IPS-20b (cell line): ENCODE measurements at regions not wholly inside any gene's neighbourhood (a gene's known extent, or its start where the extent isn't known, plus 50 kb on each side); places are given as distances from the start of the nearest gene placed in this dataset.
"Not testable (repeated sequence)": the region's sequence is repeated elsewhere in the genome, so short reads cannot be mapped to it uniquely, and the experiment has no call there.

ENCODE experiments used
- H3K27ac ChIP-seq: one replicate; pipeline ENCODE4 v1.5.1; 2013; ENCODE audit warnings: low read length
- H3K27me3 ChIP-seq: 2 replicates; pipeline ENCODE4 v1.6.1; 2013; ENCODE audit warnings: mild to moderate bottlenecking, low read length, inconsistent platforms; ENCODE audit not compliant: insufficient read depth
- H3K36me3 ChIP-seq: 2 replicates; pipeline ENCODE4 v1.6.1; 2013; ENCODE audit warnings: low read depth, mild to moderate bottlenecking, inconsistent platforms, low read length, moderate library complexity; ENCODE audit not compliant: insufficient read depth
- H3K4me1 ChIP-seq: 2 replicates; pipeline ENCODE4 v1.6.1; 2013; ENCODE audit warnings: mild to moderate bottlenecking, control low read depth, inconsistent platforms, low read length, moderate library complexity; ENCODE audit not compliant: insufficient read depth
- H3K4me3 ChIP-seq: 2 replicates; pipeline ENCODE4 v1.5.1; 2013; ENCODE audit warnings: mild to moderate bottlenecking, low read length, inconsistent platforms
- H3K9ac ChIP-seq: 2 replicates; pipeline ENCODE4 v1.6.1; 2013; ENCODE audit warnings: low read depth, mild to moderate bottlenecking, inconsistent platforms, low read length, moderate library complexity
- H3K9me3 ChIP-seq: 2 replicates; pipeline ENCODE4 v1.6.1; 2013; ENCODE audit warnings: mild to moderate bottlenecking, low read depth, low read length, inconsistent platforms; ENCODE audit not compliant: insufficient read depth

DNA sequence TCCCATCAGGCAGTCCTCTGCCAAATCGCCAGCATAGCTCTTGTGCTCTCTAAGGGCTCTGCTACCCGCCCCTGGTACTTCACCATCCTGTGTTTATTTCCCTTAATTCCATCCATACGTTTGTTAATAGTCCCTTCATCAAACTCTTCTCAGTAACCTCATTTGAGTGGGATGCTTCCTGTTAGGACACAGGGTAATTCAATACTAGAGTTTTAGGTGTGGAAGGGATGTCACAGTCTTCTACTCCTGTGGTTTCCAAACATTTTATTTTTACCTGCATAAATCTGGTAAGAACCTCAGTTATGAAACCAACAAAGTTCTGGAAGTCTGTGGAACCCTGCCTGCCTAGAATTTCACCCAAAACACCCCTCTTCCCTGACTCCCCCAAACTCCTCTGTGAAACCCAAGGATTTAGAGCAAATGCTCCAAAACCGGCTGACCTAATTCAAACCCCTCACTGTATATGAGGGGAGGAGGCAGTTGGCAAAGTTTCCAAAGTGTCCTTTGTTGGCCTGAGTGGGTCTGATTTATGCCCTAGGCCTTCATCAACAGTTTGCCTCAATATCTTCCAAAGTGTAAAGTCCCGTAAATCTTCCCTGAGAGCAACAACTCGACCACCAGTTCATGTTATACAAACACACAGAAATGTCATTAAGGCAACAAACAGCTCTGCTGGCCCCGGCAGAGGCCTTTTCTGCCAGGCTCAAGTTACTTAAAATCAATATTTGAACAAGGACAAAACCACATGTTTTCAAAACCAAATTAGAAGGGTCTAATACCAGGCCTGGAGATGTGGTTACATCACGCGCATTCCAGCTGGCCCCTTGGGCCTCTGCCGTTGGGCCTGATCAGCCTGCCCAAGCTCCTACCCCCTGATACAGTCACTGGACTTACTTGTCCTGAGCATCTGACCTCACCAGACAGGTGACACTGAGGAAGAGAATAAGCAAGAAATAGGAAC lies 82.4 kb upstream of the FGGY start:
- Histone ChIP-seq H3K4me1 (no peaks in the 10 kb centered on the region), H3K9me3 (no peaks in the 10 kb centered on the region; the same call in 1 of the 2 replicates), H3K27me3 (no peaks in the 10 kb centered on the region), H3K4me3 (no peak overlapping the region), H3K9ac (no peak overlapping the region), H3K27ac (no peak overlapping the region), H3K36me3 (no peaks in the 10 kb centered on the region)

DNA sequence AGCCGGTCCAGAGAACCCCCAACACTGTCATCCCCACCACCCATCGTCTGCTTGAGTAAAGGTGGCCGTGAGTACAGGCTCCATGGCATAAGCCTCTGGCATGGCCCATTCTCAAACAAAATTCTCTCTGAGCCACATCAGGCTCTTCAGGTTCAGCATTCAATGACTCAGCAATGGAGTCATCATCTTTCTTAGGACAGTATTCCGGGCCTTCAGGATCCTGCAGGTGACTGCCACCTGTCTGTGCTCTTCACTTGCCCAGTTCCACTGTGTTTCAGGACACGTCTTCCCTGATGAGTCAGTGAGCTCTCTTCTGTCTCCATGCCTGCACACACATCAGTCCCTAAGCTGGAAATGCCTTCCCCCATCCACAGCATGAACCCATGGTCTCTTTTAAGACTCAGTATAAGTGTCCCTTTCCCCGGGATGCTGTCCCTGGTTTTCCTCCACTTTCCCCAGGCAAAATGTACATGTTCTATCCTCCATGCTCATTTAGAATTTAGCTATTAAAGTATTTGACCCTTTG lies 81.1 kb upstream of the FGGY start:
- H3K9ac ChIP-seq: no peak overlapping the region
- no peak overlapping the region for H3K4me3 ChIP-seq
- no peaks in the 10 kb centered on the region for H3K4me1 ChIP-seq
- no peaks in the 10 kb centered on the region for H3K27me3 ChIP-seq
- H3K27ac ChIP-seq: no peak overlapping the region
- no peaks in the 10 kb centered on the region for H3K36me3 ChIP-seq
- no peaks in the 10 kb centered on the region; the same call in 1 of the 2 replicates for H3K9me3 ChIP-seq

DNA sequence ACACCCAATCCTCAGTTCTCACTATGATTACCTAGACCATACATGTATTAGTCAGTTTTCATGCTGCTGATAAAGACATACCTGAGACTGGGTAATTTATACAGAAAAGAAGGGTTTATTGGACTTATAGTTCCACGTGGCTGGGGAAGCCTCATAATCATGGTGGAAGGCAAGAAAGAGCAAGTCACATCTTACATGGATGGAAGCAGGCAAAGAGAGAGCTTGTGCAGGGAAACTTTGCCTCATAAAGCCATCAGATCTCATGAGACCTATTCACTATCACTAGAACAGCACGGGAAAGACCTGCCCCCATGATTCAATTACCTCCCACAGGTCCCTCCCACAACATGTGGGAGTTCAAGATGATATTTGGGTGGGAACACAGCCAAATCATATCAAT lies 79.5 kb upstream of the FGGY start:
- not testable (repeated sequence) for H3K9ac ChIP-seq, H3K27ac ChIP-seq, H3K36me3 ChIP-seq, H3K27me3 ChIP-seq, H3K9me3 ChIP-seq, H3K4me1 ChIP-seq, H3K4me3 ChIP-seq

DNA sequence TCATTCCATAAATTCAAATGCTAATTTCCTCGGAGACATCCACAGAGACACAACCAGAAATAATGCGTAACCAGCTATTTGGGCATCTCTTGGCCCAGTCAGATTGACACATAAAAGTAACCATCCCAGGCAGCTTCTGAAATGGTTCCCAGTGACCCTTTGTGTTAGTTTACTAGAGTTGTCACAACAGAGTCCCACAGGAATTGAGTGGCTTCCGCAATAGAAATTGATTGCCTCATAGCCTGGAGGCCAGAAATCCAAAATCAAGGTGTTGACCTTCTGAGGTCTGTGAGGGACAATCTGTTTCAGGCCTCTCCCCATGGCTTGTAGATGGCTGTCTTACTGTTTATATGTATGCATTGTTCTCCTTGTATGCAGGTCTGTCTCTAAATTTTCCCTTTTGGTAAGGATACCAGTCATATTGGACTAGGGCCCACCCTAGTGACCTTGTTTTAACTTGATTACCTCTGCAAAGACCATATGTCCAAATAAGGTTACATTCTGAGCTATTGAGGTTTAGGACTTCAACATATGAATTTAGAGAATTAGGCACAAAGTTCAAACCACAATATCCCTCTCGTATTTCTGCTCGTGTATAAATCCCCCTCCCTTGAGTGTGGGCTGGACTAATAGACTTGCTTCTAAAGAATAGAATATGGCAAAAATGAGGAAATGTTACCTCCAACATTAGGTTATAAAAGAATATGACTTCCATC lies 78.2 kb upstream of the FGGY start:
- H3K4me1 ChIP-seq: no peaks in the 10 kb centered on the region
- H3K27ac ChIP-seq: no peak overlapping the region
- no peaks in the 10 kb centered on the region for H3K36me3 ChIP-seq
- H3K9ac ChIP-seq: no peak overlapping the region
- no peaks in the 10 kb centered on the region; the same call in 1 of the 2 replicates for H3K9me3 ChIP-seq
- H3K27me3 ChIP-seq: no peaks in the 10 kb centered on the region
- no peak overlapping the region for H3K4me3 ChIP-seq

DNA sequence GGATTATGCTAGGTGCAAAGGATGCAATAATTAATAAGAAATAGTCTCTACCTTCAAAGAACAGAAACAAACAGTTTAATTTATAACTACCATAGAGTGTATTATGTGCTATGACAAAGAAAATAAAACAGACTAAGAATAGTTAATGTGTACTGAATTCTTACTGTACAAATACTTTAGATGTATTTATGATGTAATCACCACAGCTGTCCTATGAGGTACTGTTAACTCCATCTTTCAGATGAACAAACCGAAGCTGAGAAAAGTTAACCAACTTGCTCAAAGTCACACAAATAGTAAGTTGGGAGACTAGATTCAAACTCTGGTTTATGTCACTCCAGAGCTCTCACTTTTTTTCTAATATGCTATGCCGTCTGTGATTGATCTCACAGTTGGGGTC lies 77.0 kb upstream of the FGGY start:
- Histone ChIP-seq H3K9ac (no peak overlapping the region), H3K27me3 (no peaks in the 10 kb centered on the region), H3K4me1 (0 out of 2 replicates have a peak, but pooled peaks cover 4% of the 10 kb centered on the region), H3K4me3 (no peak overlapping the region), H3K36me3 (no peaks in the 10 kb centered on the region), H3K9me3 (no peaks in the 10 kb centered on the region; the same call in 1 of the 2 replicates), H3K27ac (no peak overlapping the region)

DNA sequence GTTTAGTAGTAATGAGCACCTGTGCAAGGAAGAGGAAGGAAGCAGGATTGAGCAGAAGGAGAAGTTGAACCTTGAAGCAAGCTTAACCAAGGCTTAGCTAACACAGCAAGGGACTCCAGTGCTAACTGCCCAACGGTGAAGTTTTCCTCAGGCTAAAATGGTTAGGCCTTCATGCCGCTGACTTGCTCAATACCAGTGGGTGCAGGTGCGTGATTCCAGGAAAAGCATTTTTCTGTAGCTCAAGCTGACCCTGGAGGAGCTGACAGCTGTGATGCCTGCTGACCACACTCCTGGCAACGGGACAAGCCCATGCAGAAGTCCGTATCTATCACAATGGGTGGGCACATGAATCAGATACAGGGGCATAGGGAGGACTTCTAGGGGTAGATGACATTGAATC lies 76.5 kb upstream of the FGGY start:
- Histone ChIP-seq H3K4me3 (no peak overlapping the region), H3K4me1 (0 out of 2 replicates have a peak, but pooled peaks cover 4% of the 10 kb centered on the region), H3K27me3 (no peaks in the 10 kb centered on the region), H3K9me3 (no peaks in the 10 kb centered on the region; the same call in 1 of the 2 replicates), H3K9ac (no peak overlapping the region), H3K27ac (no peak overlapping the region), H3K36me3 (no peaks in the 10 kb centered on the region)

DNA sequence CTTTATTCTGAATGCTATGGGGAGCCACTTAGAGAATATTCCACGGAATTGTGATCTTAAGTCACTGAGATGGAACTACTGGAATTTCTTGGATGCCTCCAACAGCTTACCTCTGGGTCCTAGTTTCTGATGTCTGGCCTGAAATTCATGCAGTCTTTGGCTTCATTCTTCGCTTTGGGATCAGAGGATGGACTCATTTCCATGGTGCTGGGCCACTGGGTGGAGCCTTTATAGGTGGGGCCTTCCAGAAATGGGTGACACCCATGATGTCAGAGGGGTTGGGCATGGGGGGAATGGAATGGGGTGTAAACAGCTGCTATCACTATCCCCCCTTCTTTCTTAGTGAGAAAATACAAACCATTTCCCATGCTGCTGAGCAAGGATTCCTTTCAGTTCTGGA lies 73.7 kb upstream of the FGGY start:
- Histone ChIP-seq H3K4me3 (no peak overlapping the region), H3K9me3 (no peaks in the 10 kb centered on the region), H3K4me1 (0 out of 2 replicates have a peak, but pooled peaks cover 4% of the 10 kb centered on the region), H3K27ac (no peak overlapping the region), H3K27me3 (no peaks in the 10 kb centered on the region), H3K36me3 (no peaks in the 10 kb centered on the region), H3K9ac (no peak overlapping the region)

DNA sequence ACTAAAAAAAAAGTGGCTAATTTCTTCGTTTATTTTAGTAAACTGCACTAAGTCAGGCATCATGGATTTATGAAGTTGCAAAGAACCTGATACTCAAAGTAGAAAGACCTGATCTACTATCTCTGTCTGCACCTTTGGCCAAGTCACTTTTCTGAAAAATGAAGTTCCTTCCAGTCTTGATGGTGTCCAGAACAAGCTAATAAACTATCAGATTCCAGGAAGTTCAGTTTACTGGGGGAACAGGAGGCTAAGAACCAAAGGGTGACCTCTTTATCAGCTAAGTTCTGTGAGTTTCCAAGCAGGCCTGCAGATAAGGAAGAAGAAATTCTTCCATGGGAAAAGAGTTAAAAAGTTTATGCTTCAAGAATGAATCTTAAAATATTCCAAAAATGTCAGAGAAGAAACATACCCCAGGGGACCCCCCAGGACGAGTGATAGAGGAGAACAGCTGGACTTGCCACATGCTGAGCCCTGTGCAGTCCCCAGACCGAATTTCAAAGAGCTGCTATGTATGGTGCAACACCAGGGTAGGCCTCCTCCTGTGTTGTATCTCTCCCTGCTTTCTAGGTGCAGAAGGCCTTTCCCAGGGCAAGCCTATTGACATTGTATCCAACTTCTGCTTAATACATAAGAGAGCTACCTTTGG lies 72.8 kb upstream of the FGGY start:
- H3K27me3 ChIP-seq: no peaks in the 10 kb centered on the region

DNA sequence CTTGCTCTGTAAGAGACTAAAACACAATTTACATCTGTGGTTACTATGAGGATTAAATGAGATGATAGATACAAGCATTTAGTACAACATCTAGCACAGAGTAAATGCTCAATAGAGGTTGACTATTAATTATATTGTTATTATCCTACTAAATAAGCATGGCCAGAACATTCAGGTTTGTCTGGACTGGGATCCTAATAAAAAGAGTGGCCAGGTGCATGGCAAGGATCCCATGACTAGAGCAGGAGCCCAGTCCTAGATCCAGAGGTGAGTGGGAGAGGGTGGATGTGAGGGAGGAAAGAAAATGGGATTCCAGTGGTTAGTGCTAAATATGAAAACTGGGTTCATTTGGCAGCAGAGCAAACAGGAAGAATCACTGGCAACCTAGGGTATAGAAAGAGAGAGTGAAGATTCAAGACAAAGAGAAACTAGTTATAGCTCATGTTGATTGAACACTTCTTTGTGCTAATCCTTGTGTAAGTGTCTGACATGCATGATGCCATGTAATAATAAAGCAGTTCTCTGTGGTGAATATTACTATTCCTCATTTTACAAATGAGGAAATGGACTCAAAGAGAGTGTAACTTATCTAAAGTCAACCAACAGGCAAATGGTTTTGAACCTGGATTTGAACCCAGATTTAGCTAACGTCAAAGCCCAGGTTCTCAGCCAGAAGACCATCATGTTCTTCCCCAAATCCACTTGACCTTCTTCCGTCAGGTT lies 71.1 kb upstream of the FGGY start:
- 0 out of 2 replicates have a peak, but pooled peaks cover 4% of the 10 kb centered on the region for H3K4me1 ChIP-seq
- no peak overlapping the region for H3K27ac ChIP-seq
- H3K9me3 ChIP-seq: no peaks in the 10 kb centered on the region
- H3K9ac ChIP-seq: no peak overlapping the region
- H3K27me3 ChIP-seq: no peaks in the 10 kb centered on the region
- no peak overlapping the region for H3K4me3 ChIP-seq
- H3K36me3 ChIP-seq: no peaks in the 10 kb centered on the region

More for the DNA sequence above, 72.8 kb upstream of the FGGY start:
- Histone ChIP-seq H3K4me1 (0 out of 2 replicates have a peak, but pooled peaks cover 4% of the 10 kb centered on the region), H3K27ac (no peak overlapping the region), H3K36me3 (no peaks in the 10 kb centered on the region), H3K9me3 (no peaks in the 10 kb centered on the region), H3K4me3 (no peak overlapping the region), H3K9ac (no peak overlapping the region)

DNA sequence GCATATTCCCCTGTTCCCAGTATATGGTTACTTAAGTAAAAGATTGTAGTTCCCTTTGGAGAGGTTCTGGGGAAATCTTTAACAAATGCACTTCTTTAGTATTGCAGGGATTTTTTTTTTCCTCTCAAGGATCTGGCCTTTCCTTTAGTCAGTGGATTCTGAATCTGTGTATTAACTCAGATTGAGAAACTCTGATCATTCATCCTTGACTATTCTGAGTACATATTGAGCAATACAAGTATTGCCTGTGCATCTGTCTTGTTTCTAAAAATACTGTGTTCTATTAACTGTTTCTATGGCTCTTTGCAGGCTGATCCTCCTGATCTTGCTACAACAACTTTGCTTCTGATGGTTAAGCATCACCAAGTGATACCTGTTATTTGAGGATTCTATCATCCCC lies 67.8 kb upstream of the FGGY start:
- H3K4me1 ChIP-seq: 0 out of 2 replicates have a peak, but pooled peaks cover 4% of the 10 kb centered on the region
- no peaks in the 10 kb centered on the region for H3K36me3 ChIP-seq
- no peak overlapping the region for H3K9ac ChIP-seq
- H3K4me3 ChIP-seq: no peak overlapping the region
- H3K27me3 ChIP-seq: no peaks in the 10 kb centered on the region
- no peak overlapping the region for H3K27ac ChIP-seq
- no peaks in the 10 kb centered on the region for H3K9me3 ChIP-seq

DNA sequence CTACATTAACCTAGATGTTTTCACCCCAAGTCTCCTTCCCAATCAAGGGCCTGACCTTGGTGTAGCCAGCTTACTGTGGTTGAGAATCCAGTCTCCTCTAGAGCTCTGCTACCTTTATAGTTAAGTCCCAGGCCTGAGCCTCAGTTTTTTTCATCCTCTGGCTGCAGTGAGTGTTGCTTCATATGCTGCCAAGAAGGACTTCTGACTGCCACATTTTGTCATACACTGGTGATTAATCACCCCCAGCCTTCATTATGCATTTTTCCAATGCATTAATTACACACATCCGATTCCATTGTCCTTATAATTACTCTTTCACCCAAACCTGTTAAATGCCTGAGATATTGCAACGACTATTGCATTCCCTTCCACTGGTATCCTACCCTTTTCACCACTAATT lies 66.3 kb upstream of the FGGY start:
- no peaks in the 10 kb centered on the region for H3K9me3 ChIP-seq

More for the DNA sequence above, 66.3 kb upstream of the FGGY start:
- Histone ChIP-seq H3K27ac (no peak overlapping the region), H3K4me3 (no peak overlapping the region), H3K9ac (no peak overlapping the region), H3K36me3 (no peaks in the 10 kb centered on the region), H3K27me3 (no peaks in the 10 kb centered on the region), H3K4me1 (no peaks in the 10 kb centered on the region)
